Adrenal gland (tissue), 5 donors: ENCODE measurements at regions not wholly inside any gene's neighbourhood (a gene's known extent, or its start where the extent isn't known, plus 50 kb on each side); places are given as distances from the start of the nearest gene placed in this dataset.

Experiments used
- CTCF ChIP-seq, 6 experiments: fragments of 450-650 bp in 4 of 6; fragments of 200-600 bp in 2 of 6; sonication (generic) in 1 of 6; IDR thresholded peaks; 1 replicate in 5 of 6; 2 replicates in 1 of 6; pipeline versions ENCODE4 v1.5.1 to v1.8.0; 2016 to 2021; ENCODE audit warnings: antibody characterized with exemption in 6 of 6, mild to moderate bottlenecking in 2 of 6, moderate library complexity in 1 of 6
- POLR2A ChIP-seq, 2 donors: fragments of 450-650 bp; IDR thresholded peaks; one replicate each; pipeline ENCODE4 v1.6.1; 2017; ENCODE audit warnings: antibody characterized with exemption in 2 of 2, mild to moderate bottlenecking in 2 of 2, moderate library complexity in 1 of 2
- donor health status: DM: no; HTN: no; CAD: no.

- no peak for TF ChIP-seq CTCF (IDR thresholded peaks at IDR 0.05)
- no peak for TF ChIP-seq POLR2A (IDR thresholded peaks at IDR 0.05)
These were observed 119.3 kb downstream of the SIK1 start for GRCh38 chr21:43307677-43308070.
